ENCODE measurements at regions not wholly inside any gene's neighbourhood (a gene's known extent, or its start where the extent isn't known, plus 50 kb on each side); places are given as distances from the start of the nearest gene placed in this dataset.

DNA sequence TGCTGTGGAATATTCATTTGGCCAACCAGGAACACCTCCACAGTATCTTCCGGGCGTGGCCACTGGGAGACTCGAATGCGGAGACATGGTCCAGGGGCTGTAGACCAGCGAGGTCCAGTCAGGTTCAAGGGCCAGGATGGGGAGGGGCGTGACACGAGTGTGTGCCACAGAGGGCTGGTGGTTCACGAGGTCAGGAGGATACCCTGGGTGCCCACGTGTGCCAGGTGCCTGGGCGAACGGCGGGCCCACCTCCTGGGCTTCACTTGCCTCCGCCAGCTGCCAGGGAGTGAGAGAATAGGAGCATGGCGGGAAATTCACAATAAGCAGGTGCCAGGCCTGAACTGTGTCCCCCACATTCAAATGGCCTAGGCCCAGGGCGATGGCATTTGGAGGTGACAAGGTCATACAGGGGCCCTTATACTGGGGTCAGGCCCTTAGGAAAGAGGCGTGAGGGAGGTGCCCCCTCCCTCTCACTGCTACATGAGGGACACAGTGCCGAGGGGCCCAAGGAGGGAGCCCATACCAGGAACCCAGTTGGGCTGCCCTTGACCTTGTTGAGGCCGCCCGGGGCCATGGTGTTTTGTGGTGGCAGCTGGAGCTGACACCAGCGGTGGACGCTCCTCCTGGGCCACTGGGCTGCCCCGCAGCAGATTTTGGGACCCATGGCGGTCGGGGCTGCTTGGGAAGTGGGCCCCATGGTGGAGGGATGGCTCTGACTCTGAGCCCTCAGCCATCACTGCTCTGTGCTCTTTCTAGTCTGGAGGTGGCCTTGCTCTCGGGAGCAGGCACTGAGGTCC is 1268.9 kb downstream of the BRD1 start:
- no peaks in the 10 kb centered on the region for H3K27me3 ChIP-seq (ENCODE audit: control insufficient read depth in 2 of 2, insufficient read depth in 2 of 2, low read length in 2 of 2)
- H3K4me1 ChIP-seq (ENCODE audit: control insufficient read depth in 2 of 2, insufficient read depth in 2 of 2, low read length in 2 of 2), result no peaks in the 10 kb centered on the region
- H3K4me3 ChIP-seq (ENCODE audit: low read length in 2 of 2), result no peak overlapping the region
- no peaks in the 10 kb centered on the region for H3K36me3 ChIP-seq (ENCODE audit: control insufficient read depth in 2 of 2, insufficient read depth in 2 of 2, low read length in 2 of 2)
- no peaks in the 10 kb centered on the region for H3K9me3 ChIP-seq (ENCODE audit: control insufficient read depth in 2 of 2, low read length in 2 of 2)
- no peak overlapping the region for H3K27ac ChIP-seq (ENCODE audit: low read depth in 2 of 2, low read length in 2 of 2)
- H3K9ac ChIP-seq (ENCODE audit: low read depth in 1 of 2, low read length in 2 of 2), result no peak overlapping the region

DNA sequence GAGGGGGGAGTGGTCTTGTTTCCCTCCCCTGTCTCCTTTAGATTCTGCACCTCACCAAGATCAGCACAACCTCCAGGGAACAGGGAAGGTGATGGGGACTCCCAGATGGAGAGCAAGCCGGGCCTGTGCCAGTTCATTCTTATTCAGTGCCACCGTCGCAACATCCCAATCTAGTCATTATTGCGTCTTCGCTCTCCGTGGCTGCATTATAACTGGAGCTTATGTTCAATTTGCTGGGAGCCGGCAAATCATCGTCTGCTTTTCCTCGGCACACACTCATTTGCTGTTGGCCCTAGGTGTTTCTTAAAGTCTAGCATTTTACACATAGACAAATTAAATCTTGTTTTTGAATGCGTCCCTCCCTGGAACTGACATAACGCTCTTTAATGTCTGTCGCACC is 1269.7 kb downstream of the BRD1 start:
- H3K4me3 ChIP-seq (ENCODE audit: low read length in 2 of 2), result no peak overlapping the region
- H3K36me3 ChIP-seq (ENCODE audit: control insufficient read depth in 2 of 2, insufficient read depth in 2 of 2, low read length in 2 of 2), result no peaks in the 10 kb centered on the region
- no peaks in the 10 kb centered on the region for H3K4me1 ChIP-seq (ENCODE audit: control insufficient read depth in 2 of 2, insufficient read depth in 2 of 2, low read length in 2 of 2)
- no peaks in the 10 kb centered on the region for H3K27me3 ChIP-seq (ENCODE audit: control insufficient read depth in 2 of 2, insufficient read depth in 2 of 2, low read length in 2 of 2)
- no peak overlapping the region for H3K9ac ChIP-seq (ENCODE audit: low read depth in 1 of 2, low read length in 2 of 2)
- no peak overlapping the region for H3K27ac ChIP-seq (ENCODE audit: low read depth in 2 of 2, low read length in 2 of 2)
- no peaks in the 10 kb centered on the region for H3K9me3 ChIP-seq (ENCODE audit: control insufficient read depth in 2 of 2, low read length in 2 of 2)

DNA sequence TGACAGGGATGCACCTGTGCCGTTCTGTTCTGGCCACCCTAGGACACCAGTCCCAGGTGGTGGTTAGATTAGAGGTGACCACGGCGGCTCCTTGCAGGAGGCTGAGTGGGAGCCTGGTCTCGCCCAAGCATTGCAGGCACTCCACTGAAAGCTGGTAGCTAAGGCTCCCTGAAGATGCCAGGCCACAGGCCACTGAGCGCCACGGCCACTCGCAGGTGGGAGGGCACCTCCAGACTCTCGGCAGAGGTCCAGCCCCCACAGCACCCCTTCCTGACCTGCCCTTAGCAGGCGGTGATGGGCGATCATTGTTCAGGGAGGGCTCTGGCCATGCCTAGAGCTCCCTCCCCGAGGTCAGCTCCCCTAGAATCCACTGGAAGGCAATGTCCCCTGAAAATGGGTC is 1270.2 kb downstream of the BRD1 start:
- Histone ChIP-seq H3K4me1 (ENCODE audit: control insufficient read depth in 2 of 2, insufficient read depth in 2 of 2, low read length in 2 of 2) (no peaks in the 10 kb centered on the region), H3K9me3 (ENCODE audit: control insufficient read depth in 2 of 2, low read length in 2 of 2) (no peaks in the 10 kb centered on the region), H3K27ac (ENCODE audit: low read depth in 2 of 2, low read length in 2 of 2) (no peak overlapping the region)

DNA sequence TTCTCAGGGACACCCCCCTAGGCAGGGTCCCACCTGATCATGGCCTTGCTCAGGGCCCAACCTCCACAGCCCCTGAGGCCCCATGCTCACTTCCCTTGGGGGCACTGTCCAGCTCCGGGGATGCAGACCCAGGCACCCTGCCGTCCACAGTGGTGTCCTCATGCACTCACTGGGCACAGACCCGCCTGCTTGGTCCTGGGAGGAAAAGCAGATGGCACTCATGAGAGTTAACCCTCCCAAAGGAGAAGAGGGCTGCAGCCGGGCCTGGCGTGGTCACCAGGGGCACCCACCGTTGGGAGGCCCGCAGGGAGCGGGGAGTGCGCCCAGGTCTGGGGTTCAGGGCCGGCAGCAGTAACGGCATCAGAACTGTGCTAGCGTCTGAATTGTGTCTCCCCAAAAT is 1270.9 kb downstream of the BRD1 start:
- H3K27me3 ChIP-seq (ENCODE audit: control insufficient read depth in 2 of 2, insufficient read depth in 2 of 2, low read length in 2 of 2), result no peaks in the 10 kb centered on the region
- no peak overlapping the region for H3K4me3 ChIP-seq (ENCODE audit: low read length in 2 of 2)
- H3K36me3 ChIP-seq (ENCODE audit: control insufficient read depth in 2 of 2, insufficient read depth in 2 of 2, low read length in 2 of 2), result no peaks in the 10 kb centered on the region
- H3K9me3 ChIP-seq (ENCODE audit: control insufficient read depth in 2 of 2, low read length in 2 of 2), result no peaks in the 10 kb centered on the region
- no peak overlapping the region for H3K9ac ChIP-seq (ENCODE audit: low read depth in 1 of 2, low read length in 2 of 2)
- no peaks in the 10 kb centered on the region for H3K4me1 ChIP-seq (ENCODE audit: control insufficient read depth in 2 of 2, insufficient read depth in 2 of 2, low read length in 2 of 2)
- H3K27ac ChIP-seq (ENCODE audit: low read depth in 2 of 2, low read length in 2 of 2), result no peak overlapping the region

More for the DNA sequence above, 1270.2 kb downstream of the BRD1 start:
- H3K36me3 ChIP-seq (ENCODE audit: control insufficient read depth in 2 of 2, insufficient read depth in 2 of 2, low read length in 2 of 2), result no peaks in the 10 kb centered on the region
- H3K9ac ChIP-seq (ENCODE audit: low read depth in 1 of 2, low read length in 2 of 2), result no peak overlapping the region
- H3K4me3 ChIP-seq (ENCODE audit: low read length in 2 of 2), result no peak overlapping the region
- no peaks in the 10 kb centered on the region for H3K27me3 ChIP-seq (ENCODE audit: control insufficient read depth in 2 of 2, insufficient read depth in 2 of 2, low read length in 2 of 2)

DNA sequence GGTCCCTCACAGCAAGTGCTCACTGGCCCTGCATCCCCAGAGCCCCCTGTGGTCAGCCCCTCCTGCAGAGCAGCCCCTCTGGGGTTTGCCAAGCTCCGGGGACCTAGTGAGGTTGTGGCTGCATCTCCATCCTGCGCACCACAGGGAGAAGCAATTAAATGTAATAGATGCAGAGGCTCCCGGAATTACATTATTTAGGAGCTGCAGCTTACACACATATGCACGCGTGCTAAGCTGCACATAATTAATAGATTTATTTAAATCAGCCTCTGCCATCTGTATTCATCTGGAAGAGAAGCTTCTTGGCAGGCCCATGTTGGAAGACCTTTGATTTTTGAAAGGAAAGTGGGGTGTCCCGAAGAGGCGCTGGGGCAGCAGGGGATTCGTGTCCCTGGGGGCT is 1271.5 kb downstream of the BRD1 start:
- H3K4me1 ChIP-seq (ENCODE audit: control insufficient read depth in 2 of 2, insufficient read depth in 2 of 2, low read length in 2 of 2), result no peaks in the 10 kb centered on the region
- no peaks in the 10 kb centered on the region for H3K27me3 ChIP-seq (ENCODE audit: control insufficient read depth in 2 of 2, insufficient read depth in 2 of 2, low read length in 2 of 2)
- H3K4me3 ChIP-seq (ENCODE audit: low read length in 2 of 2), result no peak overlapping the region
- no peak overlapping the region for H3K9ac ChIP-seq (ENCODE audit: low read depth in 1 of 2, low read length in 2 of 2)
- H3K36me3 ChIP-seq (ENCODE audit: control insufficient read depth in 2 of 2, insufficient read depth in 2 of 2, low read length in 2 of 2), result no peaks in the 10 kb centered on the region
- H3K27ac ChIP-seq (ENCODE audit: low read depth in 2 of 2, low read length in 2 of 2), result no peak overlapping the region
- H3K9me3 ChIP-seq (ENCODE audit: control insufficient read depth in 2 of 2, low read length in 2 of 2), result no peaks in the 10 kb centered on the region

DNA sequence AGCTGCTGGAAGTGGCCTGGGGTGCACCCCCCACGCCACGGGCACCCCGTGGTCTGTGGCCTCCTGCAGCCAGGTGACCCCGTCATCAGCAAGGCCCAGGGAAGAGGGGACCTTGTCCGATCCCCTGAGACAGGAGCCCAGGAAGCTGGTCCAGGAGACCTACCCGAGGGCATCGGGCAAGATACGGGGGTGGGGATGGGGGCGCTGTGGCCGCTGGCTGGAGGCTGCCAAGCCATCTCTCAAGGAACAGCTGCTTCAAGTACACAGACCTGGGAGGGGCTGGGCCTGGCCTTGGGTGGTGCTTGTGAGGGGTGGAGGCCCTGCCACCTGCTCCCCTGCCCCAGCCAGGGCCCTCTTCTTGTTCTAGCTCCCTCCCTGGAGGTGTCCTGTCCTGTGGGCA is 1272.1 kb downstream of the BRD1 start:
- Histone ChIP-seq H3K4me3 (ENCODE audit: low read length in 2 of 2) (no peak overlapping the region), H3K36me3 (ENCODE audit: control insufficient read depth in 2 of 2, insufficient read depth in 2 of 2, low read length in 2 of 2) (no peaks in the 10 kb centered on the region), H3K27ac (ENCODE audit: low read depth in 2 of 2, low read length in 2 of 2) (no peak overlapping the region), H3K4me1 (ENCODE audit: control insufficient read depth in 2 of 2, insufficient read depth in 2 of 2, low read length in 2 of 2) (no peaks in the 10 kb centered on the region), H3K27me3 (ENCODE audit: control insufficient read depth in 2 of 2, insufficient read depth in 2 of 2, low read length in 2 of 2) (no peaks in the 10 kb centered on the region), H3K9ac (ENCODE audit: low read depth in 1 of 2, low read length in 2 of 2) (no peak overlapping the region), H3K9me3 (ENCODE audit: control insufficient read depth in 2 of 2, low read length in 2 of 2) (no peaks in the 10 kb centered on the region)

DNA sequence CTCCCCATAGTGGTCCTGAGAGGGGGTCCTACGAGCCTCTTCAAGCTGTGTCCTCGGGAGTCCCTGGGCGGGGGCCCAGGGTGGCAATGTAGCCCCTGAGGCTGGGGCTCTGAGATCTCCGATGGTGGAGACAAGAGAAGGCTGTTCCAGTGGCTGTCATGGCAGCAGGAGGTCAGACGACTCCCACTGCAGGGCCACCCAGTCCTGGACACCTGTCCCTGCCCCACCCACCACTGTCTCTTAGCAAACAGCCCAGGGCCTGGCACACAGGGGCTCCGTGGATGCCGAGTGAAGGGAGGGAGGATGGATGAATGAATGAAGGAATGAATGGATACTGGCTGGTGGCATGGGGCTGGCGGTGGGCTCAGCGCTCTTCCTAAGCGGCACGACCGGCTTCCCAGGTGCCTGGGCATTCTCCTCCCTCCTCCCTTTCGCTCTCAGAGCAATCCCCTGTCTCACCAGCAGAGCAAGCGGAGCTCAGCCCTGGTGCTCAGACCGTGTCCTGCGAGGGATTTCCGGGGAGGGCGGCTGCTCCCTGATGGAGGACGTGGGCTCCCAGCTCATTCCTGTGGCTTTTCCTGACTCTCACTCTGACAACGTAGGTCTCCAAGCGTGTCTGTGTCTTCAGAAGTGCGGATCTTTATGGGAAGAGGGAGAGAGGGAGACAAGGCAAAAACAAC is 1272.6 kb downstream of the BRD1 start:
- Histone ChIP-seq H3K4me1 (ENCODE audit: control insufficient read depth in 2 of 2, insufficient read depth in 2 of 2, low read length in 2 of 2) (no peaks in the 10 kb centered on the region), H3K36me3 (ENCODE audit: control insufficient read depth in 2 of 2, insufficient read depth in 2 of 2, low read length in 2 of 2) (no peaks in the 10 kb centered on the region), H3K27me3 (ENCODE audit: control insufficient read depth in 2 of 2, insufficient read depth in 2 of 2, low read length in 2 of 2) (no peaks in the 10 kb centered on the region), H3K9me3 (ENCODE audit: control insufficient read depth in 2 of 2, low read length in 2 of 2) (no peaks in the 10 kb centered on the region), H3K9ac (ENCODE audit: low read depth in 1 of 2, low read length in 2 of 2) (no peak overlapping the region), H3K4me3 (ENCODE audit: low read length in 2 of 2) (no peak overlapping the region), H3K27ac (ENCODE audit: low read depth in 2 of 2, low read length in 2 of 2) (no peak overlapping the region)

DNA sequence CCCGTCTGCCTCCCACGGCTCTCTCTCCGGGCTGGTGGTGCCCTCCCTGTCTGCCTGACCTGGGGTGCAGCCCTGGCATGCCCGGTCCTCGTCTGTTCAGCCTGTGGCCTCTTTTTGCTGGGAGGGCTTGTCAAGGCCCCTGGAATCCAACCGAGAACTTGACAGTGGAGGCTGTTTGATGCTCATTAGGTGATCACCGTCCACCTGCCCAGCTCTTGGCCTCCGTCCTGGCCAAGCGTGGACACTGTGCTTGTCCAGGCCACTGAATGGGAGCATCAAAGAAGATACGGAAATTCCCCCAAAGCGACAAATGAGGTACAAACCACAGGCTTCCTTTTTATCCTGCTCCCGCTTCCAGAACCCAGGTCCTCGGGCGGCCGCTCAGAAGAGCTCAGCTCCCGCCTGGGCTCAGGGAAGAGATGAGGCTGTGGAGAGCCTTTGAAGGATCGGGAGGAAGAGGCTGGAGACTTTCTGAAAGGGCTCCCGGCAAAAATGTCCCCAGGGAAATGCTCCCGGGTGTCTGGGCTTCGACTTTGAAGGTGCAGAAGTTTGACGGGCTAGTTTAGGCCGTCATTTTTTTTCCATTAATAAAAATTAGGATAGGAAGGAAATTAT is 1273.9 kb downstream of the BRD1 start:
- Histone ChIP-seq H3K4me1 (ENCODE audit: control insufficient read depth in 2 of 2, insufficient read depth in 2 of 2, low read length in 2 of 2) (no peaks in the 10 kb centered on the region), H3K27me3 (ENCODE audit: control insufficient read depth in 2 of 2, insufficient read depth in 2 of 2, low read length in 2 of 2) (no peaks in the 10 kb centered on the region), H3K9ac (ENCODE audit: low read depth in 1 of 2, low read length in 2 of 2) (no peak overlapping the region), H3K36me3 (ENCODE audit: control insufficient read depth in 2 of 2, insufficient read depth in 2 of 2, low read length in 2 of 2) (no peaks in the 10 kb centered on the region), H3K9me3 (ENCODE audit: control insufficient read depth in 2 of 2, low read length in 2 of 2) (no peaks in the 10 kb centered on the region), H3K27ac (ENCODE audit: low read depth in 2 of 2, low read length in 2 of 2) (no peak overlapping the region), H3K4me3 (ENCODE audit: low read length in 2 of 2) (no peak overlapping the region)

DNA sequence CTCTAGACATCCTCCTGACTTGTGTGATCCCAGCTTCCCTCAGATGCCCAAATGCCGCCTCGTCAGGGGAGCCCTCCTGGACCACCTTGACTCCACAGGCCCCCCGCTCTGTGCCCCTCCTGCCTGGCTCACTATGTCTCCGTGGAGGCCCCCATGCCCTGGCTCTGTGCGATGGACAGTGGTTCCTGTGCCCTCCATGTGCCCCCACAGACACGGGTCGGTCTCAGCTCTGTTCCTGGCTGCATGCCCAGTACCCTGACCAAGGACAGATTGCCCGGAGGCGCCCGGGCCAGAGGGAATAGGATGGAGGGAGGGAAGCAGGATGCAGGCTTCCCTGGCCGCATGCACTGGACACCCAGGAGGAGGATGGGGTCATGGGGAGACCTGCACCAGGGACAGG is 1274.6 kb downstream of the BRD1 start:
- no peak overlapping the region for H3K27ac ChIP-seq (ENCODE audit: low read depth in 2 of 2, low read length in 2 of 2)
- no peaks in the 10 kb centered on the region for H3K36me3 ChIP-seq (ENCODE audit: control insufficient read depth in 2 of 2, insufficient read depth in 2 of 2, low read length in 2 of 2)
- no peak overlapping the region for H3K9ac ChIP-seq (ENCODE audit: low read depth in 1 of 2, low read length in 2 of 2)
- H3K4me3 ChIP-seq (ENCODE audit: low read length in 2 of 2), result no peak overlapping the region
- no peaks in the 10 kb centered on the region for H3K27me3 ChIP-seq (ENCODE audit: control insufficient read depth in 2 of 2, insufficient read depth in 2 of 2, low read length in 2 of 2)
- no peaks in the 10 kb centered on the region for H3K4me1 ChIP-seq (ENCODE audit: control insufficient read depth in 2 of 2, insufficient read depth in 2 of 2, low read length in 2 of 2)
- H3K9me3 ChIP-seq (ENCODE audit: control insufficient read depth in 2 of 2, low read length in 2 of 2), result no peaks in the 10 kb centered on the region

DNA sequence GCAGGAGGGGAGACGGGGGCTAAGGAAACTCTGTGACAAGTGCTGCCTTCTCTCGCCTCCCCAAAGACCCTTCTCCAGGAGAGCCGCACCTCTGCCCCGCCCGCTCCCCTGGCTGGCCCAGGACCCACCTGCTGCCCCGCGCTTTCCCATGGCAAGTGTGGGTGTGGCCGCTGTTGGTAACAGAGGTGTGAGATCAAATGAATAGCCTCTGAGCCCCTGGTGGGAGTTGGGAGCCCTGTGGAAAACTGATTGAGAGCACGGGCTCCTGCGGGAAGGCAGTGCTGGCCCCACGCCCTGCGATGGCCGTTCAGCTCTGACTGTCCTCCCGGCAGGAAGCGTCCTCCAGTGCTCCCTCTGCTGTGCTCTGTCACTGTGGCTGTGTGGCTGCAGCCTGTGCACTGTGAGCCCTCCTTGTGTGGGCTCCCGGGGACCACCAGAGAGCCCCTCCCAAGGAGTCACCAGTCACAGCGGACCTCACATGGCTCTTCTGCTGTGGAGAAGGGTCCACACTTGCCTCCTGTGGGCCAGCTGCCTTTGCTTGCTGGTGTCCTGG is 1275.9 kb downstream of the BRD1 start:
- no peaks in the 10 kb centered on the region for H3K4me1 ChIP-seq (ENCODE audit: control insufficient read depth in 2 of 2, insufficient read depth in 2 of 2, low read length in 2 of 2)
- no peak overlapping the region for H3K27ac ChIP-seq (ENCODE audit: low read depth in 2 of 2, low read length in 2 of 2)
- no peak overlapping the region for H3K4me3 ChIP-seq (ENCODE audit: low read length in 2 of 2)
- H3K36me3 ChIP-seq (ENCODE audit: control insufficient read depth in 2 of 2, insufficient read depth in 2 of 2, low read length in 2 of 2), result no peaks in the 10 kb centered on the region
- H3K9ac ChIP-seq (ENCODE audit: low read depth in 1 of 2, low read length in 2 of 2), result no peak overlapping the region
- H3K27me3 ChIP-seq (ENCODE audit: control insufficient read depth in 2 of 2, insufficient read depth in 2 of 2, low read length in 2 of 2), result no peaks in the 10 kb centered on the region
- no peaks in the 10 kb centered on the region for H3K9me3 ChIP-seq (ENCODE audit: control insufficient read depth in 2 of 2, low read length in 2 of 2)
